Erythroblast (primary cell): ENCODE measurements at regions not wholly inside any gene's neighbourhood (a gene's known extent, or its start where the extent isn't known, plus 50 kb on each side); places are given as distances from the start of the nearest gene placed in this dataset.
"Not testable (repeated sequence)": the region's sequence is repeated elsewhere in the genome, so short reads cannot be mapped to it uniquely, and the experiment has no call there.

Source experiments
- GATA1 ChIP-seq: IDR thresholded peaks from 2 replicates; pipeline ENCODE4 v1.6.1; 2011; ENCODE audit warnings: low read depth, mild to moderate bottlenecking, control low read depth, low read length, moderate library complexity
- POLR2A ChIP-seq: IDR thresholded peaks from 2 replicates; pipeline ENCODE4 v1.6.1; 2011; ENCODE audit warnings: mild to moderate bottlenecking, low read length

DNA sequence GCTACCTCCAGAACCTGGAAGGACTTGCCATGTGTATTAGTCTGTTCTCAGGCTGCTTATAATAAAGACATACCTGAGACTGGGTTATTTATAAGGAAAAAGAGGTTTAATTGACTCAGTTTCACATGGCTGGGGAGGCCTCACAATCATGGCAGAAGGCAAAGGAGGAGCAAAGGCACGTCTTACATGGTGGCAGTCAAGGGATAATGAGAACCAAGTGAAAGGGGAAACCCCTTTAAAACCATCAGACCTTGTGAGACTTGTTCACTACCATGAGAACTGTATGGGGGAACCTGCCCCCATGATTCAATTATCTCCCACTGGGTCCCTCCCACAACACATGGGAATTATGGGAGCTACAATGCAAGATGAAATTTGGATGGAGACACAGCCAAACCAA is 62.3 kb upstream of the CCNY start:
- TF ChIP-seq POLR2A, GATA1: not testable (repeated sequence)
